GM12878 (cell line): ENCODE measurements at regions not wholly inside any gene's neighbourhood (a gene's known extent, or its start where the extent isn't known, plus 50 kb on each side); places are given as distances from the start of the nearest gene placed in this dataset.

Experiments used
- ATF3 ChIP-seq: IDR thresholded peaks from 2 replicates; pipeline ENCODE4 v1.6.1; 2011; ENCODE audit warnings: low read depth, mild to moderate bottlenecking, low read length, moderate library complexity, borderline replicate concordance; ENCODE audit errors: extremely low read depth
- CHD2 ChIP-seq: IDR thresholded peaks from 2 replicates; pipeline ENCODE4 v1.6.1; 2011; ENCODE audit warnings: low read depth, low read length, improper control_type of control experiment, borderline replicate concordance
- CTCF ChIP-seq, 3 experiments: IDR thresholded peaks in 2 of 3; conservative IDR thresholded peaks in 1 of 3; 2 replicates each; pipeline ENCODE4 v1.5.1; 2011; ENCODE audit warnings: low read depth in 3 of 3, low read length in 3 of 3, mild to moderate bottlenecking in 3 of 3, control low read depth in 2 of 3, moderate library complexity in 2 of 3, inconsistent platforms in 1 of 3, mixed read lengths in 1 of 3; ENCODE audit not compliant: control insufficient read depth in 2 of 3, insufficient read depth in 1 of 3; ENCODE audit errors: extremely low read depth in 1 of 3
- JUND ChIP-seq: IDR thresholded peaks from 2 replicates; pipeline ENCODE4 v1.6.1; 2012; ENCODE audit warnings: low read depth, mild to moderate bottlenecking, low read length, improper control_type of control experiment, moderate library complexity
- NKRF ChIP-seq: fragments of 450-650 bp; conservative IDR thresholded peaks from 2 replicates; pipeline ENCODE4 v1.6.1; 2017; ENCODE audit warnings: mild to moderate bottlenecking, moderate library complexity
- SIX5 ChIP-seq: IDR thresholded peaks from 2 replicates; pipeline ENCODE4 v1.6.1; 2011; ENCODE audit warnings: mild to moderate bottlenecking, low read depth, low read length, moderate library complexity; ENCODE audit not compliant: severe bottlenecking

GRCh38 chrX:42978655-42979379 is 200.9 kb upstream of the PPP1R2C start:
- TF ChIP-seq CTCF (IDR thresholded peaks at IDR 0.05 in 2 of 3, conservative IDR thresholded peaks at IDR 0.05 in 1 of 3; ENCODE audit: control insufficient read depth in 2 of 3, extremely low read depth in 1 of 3, insufficient read depth in 1 of 3, low read depth in 3 of 3, low read length in 3 of 3) (no peak), NKRF (no peak), ATF3 (no peak), CHD2 (no peak), JUND (no peak), SIX5 (no peak)
